Activated naive CD4-positive, alpha-beta T cell (primary cell): ENCODE measurements at regions not wholly inside any gene's neighbourhood (a gene's known extent, or its start where the extent isn't known, plus 50 kb on each side); places are given as distances from the start of the nearest gene placed in this dataset.
A peak's percentile ranks its signal among the peaks of the same experiment; 100 is the strongest.

Experiments used
- DNase-seq, 4 experiments: peaks; one replicate each; lab custom pipeline; 2025; lab: John Stamatoyannopoulos, UW

- no peak for DNase-seq
Observed at GRCh38 chr6:137353842-137354397, 134.7 kb upstream of the IFNGR1 start.

GRCh38 chr6:137353346-137353745, 134.2 kb upstream of the IFNGR1 start:
- DNase-seq: no peak

DNA sequence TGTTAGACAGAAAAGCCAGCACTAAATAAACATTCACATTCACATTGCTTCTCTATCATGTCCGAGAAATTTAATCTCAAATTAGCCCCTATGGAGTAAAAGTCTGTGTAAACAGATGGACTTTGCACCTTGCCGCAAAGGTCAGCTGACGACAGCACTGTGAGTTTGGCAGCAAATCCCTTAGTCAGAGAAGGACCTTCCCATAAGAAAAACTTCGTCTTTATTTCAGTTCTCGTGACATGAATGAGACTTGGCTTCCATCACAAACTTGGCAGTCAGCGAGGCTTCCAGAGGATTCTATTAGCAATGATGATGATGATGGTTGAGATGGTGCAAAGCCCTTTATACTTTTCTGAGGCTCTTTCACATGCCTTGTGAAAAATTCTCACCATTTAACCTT, 133.7 kb upstream of the IFNGR1 start:
- DNase-seq: no peak

DNA sequence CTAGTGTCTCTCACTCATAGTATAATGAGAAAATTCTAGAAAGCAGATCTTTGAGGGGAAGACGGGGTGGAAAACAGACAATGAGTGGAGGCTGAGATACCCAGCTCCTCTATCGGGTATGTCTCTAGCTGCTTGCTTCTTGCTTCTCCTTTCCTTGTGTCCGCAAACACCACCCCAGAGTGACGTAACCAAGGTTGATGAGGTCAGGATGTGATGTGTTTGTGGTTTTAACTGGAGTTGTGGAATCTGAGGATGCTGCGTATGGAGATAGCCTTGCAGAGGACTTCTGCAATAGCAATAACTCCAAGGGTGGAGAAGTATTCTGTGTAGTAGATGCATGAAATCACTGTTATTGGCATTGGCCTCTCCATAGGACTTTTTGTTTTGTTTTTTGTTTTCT, 132.7 kb upstream of the IFNGR1 start:
- no peak for DNase-seq

- no peak for DNase-seq
Observed at GRCh38 chr6:137350857-137351256, 131.7 kb upstream of the IFNGR1 start.

- DNase-seq: no peak
Observed at GRCh38 chr6:137349856-137350830, 131.0 kb upstream of the IFNGR1 start.

GRCh38 chr6:137348777-137349176, 129.6 kb upstream of the IFNGR1 start:
- DNase-seq: no peak

GRCh38 chr6:137343241-137343640, 124.1 kb upstream of the IFNGR1 start:
- DNase-seq: no peak

GRCh38 chr6:137342607-137343190, 123.5 kb upstream of the IFNGR1 start:
- no peak for DNase-seq

DNA sequence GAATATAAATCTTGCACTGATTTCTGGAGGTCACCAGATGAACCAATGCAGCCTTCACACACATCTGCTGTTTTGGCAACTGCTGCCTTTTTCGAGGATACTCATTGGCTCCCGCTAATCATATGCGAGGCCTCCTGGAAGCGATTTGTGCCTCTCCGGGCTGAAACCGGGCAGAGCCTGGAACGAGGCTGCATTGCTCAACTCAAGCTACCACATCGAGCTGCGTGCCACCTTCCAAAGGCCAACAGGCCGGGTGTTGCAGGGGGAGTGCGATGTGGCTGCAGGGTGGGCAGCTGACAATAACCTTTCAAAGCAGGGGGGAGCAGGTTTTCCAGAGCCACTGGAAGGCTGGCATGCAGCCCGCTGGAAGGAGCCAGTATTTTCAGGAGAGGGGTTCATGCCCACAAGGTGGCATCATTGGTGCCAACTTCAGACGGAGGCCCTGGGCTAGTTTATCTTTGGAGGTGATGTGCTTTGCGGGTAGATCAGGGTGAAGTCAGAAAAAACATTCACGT, 122.6 kb upstream of the IFNGR1 start:
- peak in 2 of 4 experiments; percentile 6 to 18 for DNase-seq

- DNase-seq: no peak
Observed at GRCh38 chr6:137339929-137340559, 120.9 kb upstream of the IFNGR1 start.

DNA sequence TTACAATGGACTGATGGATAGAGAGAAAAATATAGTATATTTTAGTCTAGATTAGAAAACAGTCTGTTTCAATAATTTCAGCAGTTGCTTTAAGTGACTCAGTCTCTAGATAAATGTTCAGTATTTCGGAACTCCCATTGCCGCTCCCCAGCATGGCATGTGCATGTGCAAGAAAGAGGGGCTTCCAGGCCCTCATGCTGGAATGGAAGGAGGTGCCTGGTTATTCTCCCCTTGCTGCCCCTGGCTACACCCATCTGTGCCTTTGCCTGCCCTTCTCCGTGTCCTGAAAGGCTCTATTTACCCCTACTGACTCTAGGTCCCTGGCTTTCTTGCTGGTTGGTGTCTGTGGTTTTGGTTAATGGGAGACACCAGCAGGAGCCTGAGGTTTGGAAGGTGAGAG, 115.7 kb upstream of the IFNGR1 start:
- DNase-seq: no peak

DNA sequence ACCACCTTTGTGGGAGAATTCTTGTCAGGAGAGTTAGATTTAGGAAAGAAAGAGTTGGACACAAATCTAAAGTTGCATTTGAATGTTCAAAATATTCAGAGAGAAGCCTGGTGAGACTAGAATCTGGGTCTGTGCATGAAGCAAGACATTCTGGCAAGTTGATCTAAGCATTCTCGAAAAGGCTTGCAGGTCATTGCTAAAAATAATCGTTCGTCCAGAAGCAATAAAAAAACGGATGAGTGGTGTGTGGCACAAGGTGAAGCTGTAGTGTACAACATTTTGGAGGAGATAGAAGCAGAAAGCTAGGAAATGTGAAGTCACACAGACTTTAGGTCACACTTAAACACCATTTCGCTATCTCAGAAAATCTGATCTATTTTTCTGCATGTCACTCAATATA, 114.9 kb upstream of the IFNGR1 start:
- no peak for DNase-seq

GRCh38 chr6:137332637-137333280, 113.6 kb upstream of the IFNGR1 start:
- DNase-seq: no peak

DNA sequence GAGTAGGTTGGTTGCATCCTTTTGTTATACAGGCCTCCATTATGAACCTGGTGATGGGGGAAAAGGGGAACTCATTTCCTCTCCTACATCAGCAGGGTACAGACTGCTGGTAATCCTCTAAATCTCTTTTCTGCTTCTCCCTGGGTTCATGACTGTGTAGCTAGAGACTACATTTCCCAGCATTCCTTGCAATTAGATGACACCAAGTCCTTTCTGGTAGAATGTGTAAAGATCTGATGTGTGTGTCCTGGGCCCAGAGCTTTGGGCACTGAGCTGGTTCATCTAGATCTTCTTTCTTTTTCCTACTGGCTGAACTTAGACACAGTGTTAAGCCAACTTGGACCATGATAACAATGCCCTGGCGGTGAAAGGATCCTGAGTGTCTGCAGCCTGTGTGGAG, 104.7 kb upstream of the IFNGR1 start:
- no peak for DNase-seq

DNA sequence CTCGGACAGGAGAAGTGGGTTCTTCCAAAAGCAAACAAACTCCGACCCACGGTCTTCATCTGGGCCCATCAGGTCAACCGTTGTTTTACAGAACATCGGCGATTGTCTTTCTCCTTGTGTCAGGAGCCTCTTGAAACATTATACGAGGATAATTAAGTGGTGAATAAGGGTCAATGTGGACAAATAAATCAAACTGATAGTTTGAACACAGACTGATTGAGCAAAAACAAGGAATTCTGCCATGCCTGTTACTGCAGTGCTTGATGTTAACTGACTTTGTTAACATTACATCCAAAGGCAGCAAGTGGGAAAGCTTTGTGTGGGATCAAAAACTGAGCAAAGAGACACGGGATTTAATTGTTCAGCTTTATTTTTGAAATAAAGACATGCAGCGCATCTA, 101.1 kb upstream of the IFNGR1 start:
- DNase-seq: no peak

DNA sequence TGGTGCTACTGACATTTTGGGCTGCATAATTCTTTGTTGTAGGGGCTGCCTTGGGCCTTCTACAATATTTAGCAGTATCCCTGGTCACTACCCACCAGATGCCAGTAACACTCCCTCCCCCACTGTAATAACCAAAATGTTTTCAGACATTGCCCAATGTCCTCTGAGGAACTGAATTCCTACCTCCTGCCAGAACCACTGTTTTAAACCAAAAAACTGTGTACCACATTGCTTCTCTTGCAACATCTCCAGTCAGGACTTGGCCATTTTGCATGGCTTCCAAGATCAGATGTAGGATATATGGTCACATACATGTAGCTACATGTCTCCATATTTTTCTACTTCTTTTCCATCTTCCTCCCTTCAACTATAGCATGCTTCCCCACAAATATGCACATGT, 97.4 kb upstream of the IFNGR1 start:
- no peak for DNase-seq

- no peak for DNase-seq
Observed at GRCh38 chr6:137315081-137315480, 95.9 kb upstream of the IFNGR1 start.

DNA sequence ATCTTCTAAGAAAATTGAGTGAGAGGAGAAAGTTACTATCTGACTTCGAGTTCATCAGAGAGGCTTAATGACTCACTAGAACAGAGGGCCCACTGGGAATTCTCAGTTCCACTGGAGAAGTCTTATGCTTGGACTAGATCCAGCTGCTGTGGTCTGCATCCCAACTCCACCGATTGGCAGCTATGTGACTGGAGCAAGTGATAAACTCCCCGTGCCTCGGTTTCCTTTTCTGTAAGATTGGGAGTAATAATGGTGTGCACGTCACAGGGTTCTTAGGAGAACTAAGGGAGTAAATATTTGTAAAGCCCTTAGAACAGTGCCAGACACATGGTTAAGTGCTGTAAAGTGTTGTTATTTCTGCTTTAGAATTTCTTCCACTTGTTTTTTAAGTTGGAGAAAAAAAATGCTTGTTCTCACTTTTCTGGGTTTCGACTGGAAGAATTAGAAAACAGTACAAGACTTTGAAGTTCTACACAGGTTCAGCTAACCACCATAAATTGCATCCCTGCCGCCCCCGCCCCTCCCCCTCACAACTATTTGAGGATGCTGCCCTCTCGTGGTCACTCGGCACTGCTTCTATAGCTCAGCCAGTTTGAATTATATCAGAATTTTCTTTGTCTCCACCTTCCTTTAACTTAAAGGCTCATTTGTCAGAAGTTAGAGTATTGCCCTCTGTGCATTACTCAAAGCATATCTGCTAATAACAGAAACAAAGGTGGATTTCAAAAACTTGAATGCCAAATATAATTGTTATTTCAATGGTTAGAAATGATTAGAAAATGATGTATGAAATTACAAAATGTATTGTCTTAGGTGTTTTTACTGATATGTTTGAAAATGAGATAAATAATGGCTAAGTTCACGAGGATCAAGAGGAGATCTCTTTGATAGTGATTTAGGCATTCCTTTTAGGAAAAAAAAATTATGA, 95.0 kb upstream of the IFNGR1 start:
- DNase-seq: peak in 3 of 4 experiments; percentile 53 to 60 (median 54)

GRCh38 chr6:137313211-137313610, 94.0 kb upstream of the IFNGR1 start:
- no peak for DNase-seq

- no peak for DNase-seq
Observed at GRCh38 chr6:137311940-137312339, 92.8 kb upstream of the IFNGR1 start.
